ENCODE measurements at regions not wholly inside any gene's neighbourhood (a gene's known extent, or its start where the extent isn't known, plus 50 kb on each side); places are given as distances from the start of the nearest gene placed in this dataset.
"Not testable (repeated sequence)": the region's sequence is repeated elsewhere in the genome, so short reads cannot be mapped to it uniquely, and the experiment has no call there.

- H3K4me1 ChIP-seq: no peaks in the 10 kb centered on the region
- H3K27ac ChIP-seq: no peak overlapping the region
- no peaks in the 10 kb centered on the region for H3K27me3 ChIP-seq
- no peak for TF ChIP-seq CTCF (IDR thresholded peaks at IDR 0.05)
- peaks cover 7% of the 10 kb centered on the region for H3K9me3 ChIP-seq
- no peak overlapping the region for H3K4me3 ChIP-seq
- intact Hi-C loops (cut with DNase I): no loop called here
- DNase-seq (no peak), ATAC-seq (no peak)
- H3K36me3 ChIP-seq: no peaks in the 10 kb centered on the region
These were observed 197.0 kb upstream of the CBLB start for GRCh38 chr3:106065831-106066230.

- no peak for DNase-seq
These were observed 198.9 kb upstream of the CBLB start for GRCh38 chr3:106067711-106068110.

GRCh38 chr3:106068381-106068780 lies 199.6 kb upstream of the CBLB start:
- TF ChIP-seq CTCF (IDR thresholded peaks at IDR 0.05): no peak
- ATAC-seq: no peak
- no peak overlapping the region for H3K27ac ChIP-seq

More at GRCh38 chr3:106067711-106068110, 198.9 kb upstream of the CBLB start:
- H3K9me3 ChIP-seq: peaks cover 7% of the 10 kb centered on the region
- intact Hi-C loops (cut with DNase I): no loop called here
- no peaks in the 10 kb centered on the region for H3K4me1 ChIP-seq
- TF ChIP-seq CTCF (IDR thresholded peaks at IDR 0.05): no peak
- no peaks in the 10 kb centered on the region for H3K27me3 ChIP-seq
- no peak overlapping the region for H3K27ac ChIP-seq
- H3K4me3 ChIP-seq: no peak overlapping the region
- H3K36me3 ChIP-seq: no peaks in the 10 kb centered on the region
- no peak for ATAC-seq

GRCh38 chr3:106068795-106069194 lies 200.0 kb upstream of the CBLB start:
- Histone ChIP-seq H3K27ac (no peak overlapping the region), H3K36me3 (no peaks in the 10 kb centered on the region), H3K4me3 (no peak overlapping the region), H3K4me1 (no peaks in the 10 kb centered on the region), H3K27me3 (no peaks in the 10 kb centered on the region), H3K9me3 (peaks cover 6% of the 10 kb centered on the region)
- DNase-seq (no peak), ATAC-seq (no peak)
- intact Hi-C loops (cut with DNase I): no loop called here
- no peak for TF ChIP-seq CTCF (IDR thresholded peaks at IDR 0.05)

More at GRCh38 chr3:106068381-106068780, 199.6 kb upstream of the CBLB start:
- H3K4me1 ChIP-seq: no peaks in the 10 kb centered on the region
- H3K4me3 ChIP-seq: no peak overlapping the region
- peaks cover 7% of the 10 kb centered on the region for H3K9me3 ChIP-seq
- no peaks in the 10 kb centered on the region for H3K36me3 ChIP-seq
- DNase-seq: no peak
- intact Hi-C loops (cut with DNase I): no loop called here
- no peaks in the 10 kb centered on the region for H3K27me3 ChIP-seq

- H3K36me3 ChIP-seq: no peaks in the 10 kb centered on the region
- intact Hi-C loops (cut with DNase I): no loop called here
- no peaks in the 10 kb centered on the region for H3K9me3 ChIP-seq
- no peak for TF ChIP-seq CTCF (IDR thresholded peaks at IDR 0.05)
- no peak for ATAC-seq
- H3K4me1 ChIP-seq: no peaks in the 10 kb centered on the region
- no peak overlapping the region for H3K27ac ChIP-seq
- no peak overlapping the region for H3K4me3 ChIP-seq
- no peaks in the 10 kb centered on the region for H3K27me3 ChIP-seq
- DNase-seq: no peak
These were observed 201.4 kb upstream of the CBLB start for GRCh38 chr3:106070187-106070586.

GRCh38 chr3:106071306-106071705 lies 202.5 kb upstream of the CBLB start:
- no peak for TF ChIP-seq CTCF (IDR thresholded peaks at IDR 0.05)
- H3K4me3 ChIP-seq: no peak overlapping the region
- no peaks in the 10 kb centered on the region for H3K4me1 ChIP-seq
- no peaks in the 10 kb centered on the region for H3K36me3 ChIP-seq
- no peaks in the 10 kb centered on the region for H3K9me3 ChIP-seq
- no peaks in the 10 kb centered on the region for H3K27me3 ChIP-seq
- intact Hi-C loops (cut with DNase I): no loop called here
- H3K27ac ChIP-seq: no peak overlapping the region
- DNase-seq (no peak), ATAC-seq (no peak)

- H3K4me3 ChIP-seq; DNase-seq; H3K27ac ChIP-seq; H3K36me3 ChIP-seq; H3K9me3 ChIP-seq; ATAC-seq; intact Hi-C loops (cut with DNase I); H3K27me3 ChIP-seq; H3K4me1 ChIP-seq: not testable (repeated sequence)
These were observed 203.8 kb upstream of the CBLB start for GRCh38 chr3:106072596-106072995.

- H3K27ac ChIP-seq; H3K27me3 ChIP-seq; H3K4me3 ChIP-seq; H3K36me3 ChIP-seq; H3K9me3 ChIP-seq; H3K4me1 ChIP-seq; ATAC-seq; intact Hi-C loops (cut with DNase I); DNase-seq: not testable (repeated sequence)
These were observed 205.0 kb upstream of the CBLB start for GRCh38 chr3:106073806-106074205.

GRCh38 chr3:106075731-106076130 lies 206.9 kb upstream of the CBLB start:
- H3K27ac ChIP-seq; H3K27me3 ChIP-seq; ATAC-seq; H3K4me3 ChIP-seq; H3K36me3 ChIP-seq; DNase-seq; intact Hi-C loops (cut with DNase I); H3K9me3 ChIP-seq; H3K4me1 ChIP-seq: not testable (repeated sequence)
